ENCODE measurements at regions not wholly inside any gene's neighbourhood (a gene's known extent, or its start where the extent isn't known, plus 50 kb on each side); places are given as distances from the start of the nearest gene placed in this dataset.

- Histone ChIP-seq H3K4me1 (ENCODE audit: insufficient read depth, low read length) (no peaks in the 10 kb centered on the region), H3K27ac (ENCODE audit: low read length) (no peak overlapping the region), H3K4me3 (ENCODE audit: low read length) (no peak overlapping the region), H3K9ac (ENCODE audit: low read depth, low read length) (no peak overlapping the region), H3K9me3 (ENCODE audit: insufficient read depth, low read depth, low read length) (no peaks in the 10 kb centered on the region), H3K36me3 (ENCODE audit: insufficient read depth, low read depth, low read length) (no peaks in the 10 kb centered on the region), H3K27me3 (ENCODE audit: insufficient read depth, low read length) (no peaks in the 10 kb centered on the region)
Observed at GRCh38 chr5:144102979-144103378, 67.5 kb downstream of the YIPF5 start.

- no peaks in the 10 kb centered on the region for H3K9me3 ChIP-seq (ENCODE audit: insufficient read depth, low read depth, low read length)
- H3K36me3 ChIP-seq (ENCODE audit: insufficient read depth, low read depth, low read length) = no peaks in the 10 kb centered on the region
- H3K4me3 ChIP-seq (ENCODE audit: low read length) = no peak overlapping the region
- no peak overlapping the region for H3K9ac ChIP-seq (ENCODE audit: low read depth, low read length)
- H3K27me3 ChIP-seq (ENCODE audit: insufficient read depth, low read length) = no peaks in the 10 kb centered on the region
- no peaks in the 10 kb centered on the region for H3K4me1 ChIP-seq (ENCODE audit: insufficient read depth, low read length)
- no peak overlapping the region for H3K27ac ChIP-seq (ENCODE audit: low read length)
Observed at GRCh38 chr5:144103611-144104485, 66.6 kb downstream of the YIPF5 start.

- no peak overlapping the region for H3K27ac ChIP-seq (ENCODE audit: low read length)
- no peaks in the 10 kb centered on the region for H3K4me1 ChIP-seq (ENCODE audit: insufficient read depth, low read length)
- no peak overlapping the region for H3K9ac ChIP-seq (ENCODE audit: low read depth, low read length)
- no peak overlapping the region for H3K4me3 ChIP-seq (ENCODE audit: low read length)
- H3K9me3 ChIP-seq (ENCODE audit: insufficient read depth, low read depth, low read length) = no peaks in the 10 kb centered on the region
- no peaks in the 10 kb centered on the region for H3K36me3 ChIP-seq (ENCODE audit: insufficient read depth, low read depth, low read length)
- no peaks in the 10 kb centered on the region for H3K27me3 ChIP-seq (ENCODE audit: insufficient read depth, low read length)
Observed at GRCh38 chr5:144105371-144105770, 65.1 kb downstream of the YIPF5 start.

- Histone ChIP-seq H3K9me3 (ENCODE audit: insufficient read depth, low read depth, low read length) (no peaks in the 10 kb centered on the region), H3K4me1 (ENCODE audit: insufficient read depth, low read length) (no peaks in the 10 kb centered on the region), H3K27me3 (ENCODE audit: insufficient read depth, low read length) (no peaks in the 10 kb centered on the region), H3K9ac (ENCODE audit: low read depth, low read length) (no peak overlapping the region), H3K4me3 (ENCODE audit: low read length) (no peak overlapping the region), H3K36me3 (ENCODE audit: insufficient read depth, low read depth, low read length) (no peaks in the 10 kb centered on the region), H3K27ac (ENCODE audit: low read length) (no peak overlapping the region)
Observed at GRCh38 chr5:144108131-144108530, 62.3 kb downstream of the YIPF5 start.

Measured in iPS-20b (cell line).